Activated CD4-positive, alpha-beta memory T cell treated with anti-CD3 and anti-CD28 coated beads for 36 hours (primary cell): ENCODE measurements at regions not wholly inside any gene's neighbourhood (a gene's known extent, or its start where the extent isn't known, plus 50 kb on each side); places are given as distances from the start of the nearest gene placed in this dataset.
"Not testable (repeated sequence)": the region's sequence is repeated elsewhere in the genome, so short reads cannot be mapped to it uniquely, and the experiment has no call there.

Source experiments
- CTCF ChIA-PET: fragments of 350-600 bp; sonication (Branson Sonifier 250); formaldehyde crosslinking; loops from one replicate; lab custom pipeline; 2021; ENCODE audit warnings: antibody characterized with exemption, inconsistent platforms; lab: Charles Lee
- POLR2A ChIA-PET: fragments of 350-600 bp; sonication (Branson Sonifier 250); formaldehyde crosslinking; loops from one replicate; lab custom pipeline; 2021; ENCODE audit warnings: antibody characterized with exemption; lab: Charles Lee
- DNase-seq: peaks from one replicate; pipeline ENCODE4 v3.0.0-alpha.2; 2020
- H3K27ac Mint-ChIP-seq: one replicate; pipeline ENCODE4 v1.8.0; 2021; ENCODE audit warnings: mixed read lengths
- H3K27me3 Mint-ChIP-seq: one replicate; pipeline ENCODE4 v1.8.0; 2021; ENCODE audit warnings: mixed read lengths
- H3K36me3 Mint-ChIP-seq: one replicate; pipeline ENCODE4 v1.8.0; 2021; ENCODE audit warnings: mixed read lengths
- H3K4me1 Mint-ChIP-seq: one replicate; pipeline ENCODE4 v1.8.0; 2021; ENCODE audit warnings: low read depth, mixed read lengths
- H3K4me3 Mint-ChIP-seq: one replicate; pipeline ENCODE4 v1.8.0; 2021; ENCODE audit warnings: mild to moderate bottlenecking, mixed read lengths
- H3K9me3 Mint-ChIP-seq: one replicate; pipeline ENCODE4 v1.8.0; 2021; ENCODE audit warnings: mixed read lengths
- intact Hi-C: fragments of 100-400 bp; cut with micrococcal nuclease; formaldehyde crosslinking; loops from one replicate; pipeline ENCODE4 v1.15.1; 2023

DNA sequence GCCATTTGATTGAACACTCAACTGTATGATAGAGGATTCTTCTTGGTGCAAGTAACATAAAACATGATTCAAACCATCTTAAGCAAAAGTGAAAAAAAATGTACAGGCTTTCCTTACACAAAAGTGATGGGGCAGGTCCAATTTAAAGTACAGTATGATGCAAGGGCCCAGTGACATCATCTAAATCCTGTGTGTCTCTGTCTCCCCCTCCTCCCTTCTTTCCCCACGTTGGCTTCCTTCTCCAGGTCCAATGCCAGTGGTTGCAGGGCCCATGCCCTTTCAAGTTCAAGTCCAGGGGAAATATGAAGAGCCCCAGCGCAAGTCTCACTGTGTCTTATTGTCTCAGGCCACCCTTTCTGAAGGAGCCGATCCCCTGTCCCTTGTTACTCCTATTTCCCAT lies 332.3 kb downstream of the SHQ1 start:
- ChIA-PET CTCF (no interaction called here), POLR2A (interaction anchor here (0.5 kb wide), 1 partner anchor 17 kb away, joined by 3 read pairs; no protein-coding TSS in a partner anchor)
- H3K4me3 Mint-ChIP-seq = no peak overlapping the region
- H3K36me3 Mint-ChIP-seq = no peaks in the 10 kb centered on the region
- H3K9me3 Mint-ChIP-seq = no peaks in the 10 kb centered on the region
- no peaks in the 10 kb centered on the region for H3K27me3 Mint-ChIP-seq
- DNase-seq = no peak
- H3K27ac Mint-ChIP-seq = no peak overlapping the region
- peaks cover 14% of the 10 kb centered on the region for H3K4me1 Mint-ChIP-seq
- intact Hi-C loops = no loop called here

DNA sequence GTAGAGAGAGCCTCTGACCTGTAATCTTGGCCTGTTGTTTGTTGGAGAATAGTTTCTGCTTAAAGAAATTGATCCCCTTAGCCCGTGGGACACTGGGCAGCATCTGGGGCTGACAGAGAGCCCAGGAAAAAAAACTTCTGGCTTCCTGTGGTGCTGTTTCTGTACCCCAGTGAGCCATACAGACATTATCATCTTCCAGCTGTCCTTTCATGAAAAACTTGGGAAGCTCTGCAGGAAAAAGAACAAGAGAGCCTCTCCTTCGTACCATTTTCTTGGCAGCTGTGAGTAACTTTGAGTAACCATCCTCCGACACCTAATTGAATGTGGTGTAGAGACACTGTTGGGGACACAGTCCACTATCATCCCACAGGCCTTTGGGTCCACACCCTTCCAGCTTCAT lies 333.0 kb downstream of the SHQ1 start:
- H3K4me3 Mint-ChIP-seq = no peak overlapping the region
- POLR2A ChIA-PET = no interaction called here

DNA sequence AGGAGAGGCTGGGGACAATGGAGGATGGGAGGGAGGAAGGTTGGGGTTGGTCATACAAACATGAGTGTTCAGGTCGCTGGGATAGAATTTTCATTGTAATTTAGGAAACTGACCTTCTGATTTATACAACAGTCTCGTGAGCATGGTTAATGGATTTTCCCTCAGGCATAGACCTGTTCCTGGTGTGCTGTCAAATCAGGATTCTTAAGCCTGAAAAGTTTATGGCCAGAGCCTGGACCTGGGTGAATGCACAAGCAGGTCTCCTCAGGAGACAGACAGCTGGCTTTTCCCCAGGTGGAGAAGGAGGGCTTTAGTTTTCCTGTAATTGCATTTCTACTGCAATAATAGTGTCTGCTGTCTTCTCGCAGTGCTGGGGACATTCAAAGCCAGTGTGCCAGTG lies 338.0 kb downstream of the SHQ1 start:
- Mint-ChIP-seq H3K9me3 (no peaks in the 10 kb centered on the region), H3K36me3 (no peaks in the 10 kb centered on the region), H3K4me3 (no peak overlapping the region), H3K4me1 (peaks cover 15% of the 10 kb centered on the region), H3K27ac (no peak overlapping the region), H3K27me3 (no peaks in the 10 kb centered on the region)
- no peak for DNase-seq
- intact Hi-C loops = no loop called here
- POLR2A ChIA-PET = no interaction called here
- CTCF ChIA-PET = no interaction called here

More for the DNA sequence above, 333.0 kb downstream of the SHQ1 start:
- CTCF ChIA-PET = no interaction called here
- Mint-ChIP-seq H3K36me3 (no peaks in the 10 kb centered on the region), H3K4me1 (peaks cover 7% of the 10 kb centered on the region), H3K9me3 (no peaks in the 10 kb centered on the region), H3K27ac (no peak overlapping the region), H3K27me3 (no peaks in the 10 kb centered on the region)
- DNase-seq = no peak
- intact Hi-C loops = no loop called here

DNA sequence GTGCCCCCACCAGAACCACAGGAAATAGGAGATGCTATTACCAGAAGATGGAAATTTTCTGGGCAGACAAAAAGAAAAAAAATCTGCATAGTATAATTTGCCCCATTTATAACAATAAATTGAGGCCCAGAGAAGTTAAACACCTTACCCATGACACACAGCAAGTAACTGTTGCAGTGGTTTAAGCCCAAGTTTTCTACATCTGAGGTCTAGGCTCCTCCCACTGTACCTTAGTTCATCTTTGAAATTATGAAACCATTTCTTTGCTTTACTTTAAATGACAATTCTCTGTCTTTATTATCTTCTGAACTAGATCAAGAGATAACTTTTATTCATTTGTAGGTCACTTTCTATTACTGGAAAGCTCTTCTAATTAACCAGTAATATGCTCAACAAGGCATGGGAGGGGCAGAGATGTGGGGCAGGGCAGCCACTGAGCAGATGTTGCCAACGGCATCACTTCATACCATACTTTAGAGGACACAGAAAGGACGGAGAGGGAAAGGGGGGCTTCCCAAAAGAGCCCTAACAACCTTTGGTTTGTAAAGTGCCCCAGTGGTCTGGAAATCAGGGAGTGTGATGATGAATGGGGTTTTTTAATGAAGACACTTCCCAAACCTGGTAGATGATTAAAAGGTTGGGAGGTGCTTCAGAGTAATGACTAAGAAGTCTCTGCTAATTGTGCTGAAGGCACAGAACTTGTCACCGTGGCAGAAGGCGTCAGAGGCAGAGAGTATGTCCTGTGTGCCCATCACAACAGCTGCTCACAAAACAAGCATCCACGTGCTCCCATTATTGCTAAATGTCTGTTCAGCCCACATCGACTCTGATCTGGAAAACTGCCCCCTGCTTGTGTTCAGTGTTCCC lies 342.5 kb downstream of the SHQ1 start:
- no peaks in the 10 kb centered on the region for H3K36me3 Mint-ChIP-seq
- no peaks in the 10 kb centered on the region for H3K27me3 Mint-ChIP-seq
- ChIA-PET CTCF (no interaction called here), POLR2A (no interaction called here)
- H3K9me3 Mint-ChIP-seq = no peaks in the 10 kb centered on the region
- DNase-seq = peak; percentile 40
- H3K4me1 Mint-ChIP-seq = peaks cover 19% of the 10 kb centered on the region
- H3K4me3 Mint-ChIP-seq = no peak overlapping the region
- intact Hi-C loops = no loop called here
- peak overlapping the region; percentile 7 for H3K27ac Mint-ChIP-seq

DNA sequence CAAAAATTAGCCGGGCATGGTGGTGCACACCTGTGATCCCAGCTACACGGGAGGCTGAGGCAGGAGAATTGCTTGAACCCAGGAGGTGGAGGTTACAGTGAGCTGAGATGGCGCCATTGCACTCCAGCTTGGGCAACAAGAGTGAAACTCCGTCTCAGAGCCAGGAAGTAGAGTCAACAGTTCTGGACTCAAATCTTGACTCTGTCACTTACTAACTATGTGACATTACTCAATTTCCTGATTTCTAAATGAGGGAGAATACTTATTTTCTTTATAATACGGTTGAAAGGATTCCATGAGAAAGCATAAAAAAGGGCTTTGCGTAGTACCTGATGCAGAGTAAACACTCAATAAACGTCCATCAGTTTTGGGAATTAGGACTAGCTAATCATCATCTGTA lies 350.7 kb downstream of the SHQ1 start:
- intact Hi-C loops, H3K27ac Mint-ChIP-seq, H3K9me3 Mint-ChIP-seq, H3K36me3 Mint-ChIP-seq, H3K27me3 Mint-ChIP-seq, H3K4me3 Mint-ChIP-seq, DNase-seq: not testable (repeated sequence)
- CTCF ChIA-PET = interaction anchor here (1.3 kb wide), 1 partner anchor 11 kb away, joined by 3 read pairs; no protein-coding TSS in a partner anchor
- peaks cover 14% of the 10 kb centered on the region for H3K4me1 Mint-ChIP-seq
- POLR2A ChIA-PET = interaction anchor here (2.1 kb wide), 1 partner anchor 10 kb away, joined by 6 read pairs; no protein-coding TSS in a partner anchor

DNA sequence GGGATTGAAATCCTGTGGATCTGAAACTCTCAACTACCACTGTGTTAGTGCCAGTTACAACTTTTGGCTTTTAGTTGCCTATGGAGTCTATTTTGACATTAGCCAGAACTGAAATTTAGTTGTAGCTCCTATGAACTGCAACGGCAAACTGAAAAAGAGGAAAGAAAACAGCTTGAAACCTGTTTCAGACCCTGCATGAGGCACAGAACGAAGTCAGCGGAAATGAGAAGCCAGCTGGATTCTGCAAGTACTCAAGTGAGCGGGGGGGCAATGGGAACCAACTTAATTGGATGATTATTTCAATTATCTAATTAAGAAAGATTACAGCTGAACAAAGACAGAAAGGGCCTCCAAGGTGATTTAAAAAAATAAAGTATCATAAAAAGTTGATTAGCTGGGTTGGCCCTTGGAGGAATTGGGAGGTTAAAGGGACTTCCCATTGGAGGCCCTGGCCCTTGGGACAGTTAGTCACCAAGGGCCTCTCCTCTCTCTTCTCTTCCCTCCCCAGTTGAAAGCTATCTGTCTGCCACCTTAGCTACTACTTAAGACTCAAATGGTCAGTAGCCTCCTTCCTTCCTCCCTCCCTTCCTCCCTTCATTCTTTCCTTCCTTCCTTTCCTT lies 352.1 kb downstream of the SHQ1 start:
- POLR2A ChIA-PET = interaction anchor here (2.1 kb wide), 1 partner anchor 9 kb away, joined by 6 read pairs; no protein-coding TSS in a partner anchor
- Mint-ChIP-seq H3K27ac (peak overlapping the region; percentile 19), H3K4me1 (peaks cover 14% of the 10 kb centered on the region), H3K4me3 (no peak overlapping the region), H3K36me3 (no peaks in the 10 kb centered on the region), H3K27me3 (peaks cover 3% of the 10 kb centered on the region), H3K9me3 (peaks cover 7% of the 10 kb centered on the region)
- no peak for DNase-seq
- intact Hi-C loops = no loop called here
- CTCF ChIA-PET = interaction anchor here (0.8 kb wide), 1 partner anchor 121 kb away, joined by 3 read pairs; no protein-coding TSS in a partner anchor

DNA sequence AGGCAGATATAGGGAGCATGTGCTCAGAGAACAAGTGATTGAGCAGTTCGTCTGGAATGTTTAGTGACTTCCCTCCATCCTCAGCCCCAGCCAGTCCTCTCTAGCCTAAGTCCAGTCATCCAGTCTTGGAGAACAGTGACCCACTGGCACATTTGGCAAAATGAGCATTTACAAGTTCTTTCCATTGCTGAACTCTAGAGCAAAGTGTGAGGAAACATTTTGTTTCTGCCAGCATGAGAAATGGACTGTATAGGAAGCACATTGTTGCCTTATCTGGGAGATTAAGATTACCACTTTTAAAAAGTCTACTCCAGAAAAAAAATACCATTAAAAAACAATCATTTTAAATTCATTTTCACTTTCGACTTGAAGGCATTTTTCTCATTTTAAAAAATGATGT lies 353.6 kb downstream of the SHQ1 start:
- CTCF ChIA-PET = no interaction called here
- peaks cover 12% of the 10 kb centered on the region for H3K4me1 Mint-ChIP-seq
- no peaks in the 10 kb centered on the region for H3K36me3 Mint-ChIP-seq
- intact Hi-C loops = no loop called here
- no peak overlapping the region for H3K27ac Mint-ChIP-seq
- peaks cover 7% of the 10 kb centered on the region for H3K9me3 Mint-ChIP-seq
- no peak for DNase-seq
- H3K27me3 Mint-ChIP-seq = peaks cover 3% of the 10 kb centered on the region
- POLR2A ChIA-PET = no interaction called here
- no peak overlapping the region for H3K4me3 Mint-ChIP-seq

DNA sequence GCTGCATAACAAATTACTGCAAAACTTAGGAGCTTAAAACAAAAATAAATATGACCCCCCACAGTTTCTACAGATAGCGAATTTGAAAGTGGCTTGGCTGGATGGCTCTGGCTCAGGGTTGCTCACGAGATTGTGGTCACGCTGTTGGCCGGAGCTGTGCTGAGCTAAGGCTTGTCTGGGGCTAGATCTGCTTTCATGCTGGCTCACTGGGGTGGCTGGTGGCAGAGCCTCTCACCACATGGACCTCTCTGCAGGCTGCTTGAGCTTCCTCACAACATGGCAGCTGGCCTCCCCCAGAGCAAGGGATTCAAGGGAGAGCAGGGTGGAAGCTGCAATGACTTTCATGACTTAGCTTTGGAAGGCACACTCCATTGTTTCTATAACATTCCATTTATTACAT lies 354.1 kb downstream of the SHQ1 start:
- Mint-ChIP-seq H3K27ac (no peak overlapping the region), H3K4me1 (peaks cover 11% of the 10 kb centered on the region), H3K9me3 (peaks cover 7% of the 10 kb centered on the region), H3K4me3 (no peak overlapping the region), H3K27me3 (peaks cover 3% of the 10 kb centered on the region), H3K36me3 (no peaks in the 10 kb centered on the region)
- CTCF ChIA-PET = no interaction called here
- POLR2A ChIA-PET = no interaction called here
- DNase-seq = no peak
- intact Hi-C loops = no loop called here

DNA sequence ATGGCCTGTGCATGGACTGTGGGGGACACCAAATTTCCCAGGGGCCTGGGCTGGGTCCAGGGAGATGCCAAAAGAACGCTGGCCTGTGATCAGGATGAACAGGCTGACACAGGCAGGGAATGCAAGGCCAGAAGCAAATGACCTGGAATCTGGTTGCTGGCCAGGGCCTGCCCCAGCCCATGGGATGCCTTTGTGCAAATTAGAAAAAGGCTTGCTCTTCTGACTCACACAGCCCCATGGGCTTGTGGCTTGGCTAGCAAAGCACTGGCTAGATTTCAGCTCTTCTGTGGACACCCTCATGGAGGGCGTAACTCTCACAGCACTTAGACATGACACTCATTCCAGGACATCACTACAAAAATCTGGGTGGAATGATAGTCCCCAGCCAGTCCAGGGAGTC lies 356.0 kb downstream of the SHQ1 start:
- H3K4me3 Mint-ChIP-seq = no peak overlapping the region
- no peak for DNase-seq
- H3K4me1 Mint-ChIP-seq = peaks cover 20% of the 10 kb centered on the region
- no peaks in the 10 kb centered on the region for H3K36me3 Mint-ChIP-seq
- ChIA-PET CTCF (no interaction called here), POLR2A (no interaction called here)
- H3K27ac Mint-ChIP-seq = no peak overlapping the region
- peaks cover 7% of the 10 kb centered on the region for H3K9me3 Mint-ChIP-seq
- intact Hi-C loops = no loop called here
- H3K27me3 Mint-ChIP-seq = peaks cover 3% of the 10 kb centered on the region

DNA sequence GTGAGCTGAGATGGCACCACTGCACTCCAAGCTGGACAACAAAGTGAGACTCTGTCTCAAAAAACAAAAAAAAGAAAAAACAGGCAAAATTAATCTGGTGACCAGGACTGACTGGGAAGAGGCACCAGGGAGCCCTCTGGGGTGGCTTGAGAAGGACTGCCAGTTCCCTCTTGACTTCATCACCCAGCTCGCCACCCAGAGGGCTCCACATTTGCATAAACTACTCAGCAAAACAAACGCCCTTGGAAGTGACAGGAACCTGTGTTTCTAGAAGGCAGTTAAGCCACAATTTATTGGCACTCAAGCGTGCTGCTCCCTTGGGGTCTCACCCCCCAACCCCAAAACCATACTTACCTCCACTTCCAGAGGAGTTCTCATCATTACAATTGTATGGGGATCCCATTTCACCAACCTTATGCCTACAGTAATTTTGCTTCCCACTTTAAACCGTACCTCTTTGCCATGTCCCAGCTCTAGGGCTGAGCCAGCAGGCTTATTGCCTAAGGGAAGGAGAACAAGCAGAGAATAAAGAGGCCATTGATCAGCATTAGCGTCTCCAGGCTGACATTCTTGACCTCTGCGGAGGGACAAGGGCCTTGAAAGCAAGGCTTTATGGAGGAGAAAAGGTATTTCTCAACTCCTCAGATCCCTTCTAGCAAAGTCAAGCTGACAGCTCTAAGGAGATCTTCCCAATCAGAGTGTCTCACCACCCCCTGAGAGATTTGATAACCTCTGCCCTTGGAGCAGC lies 357.4 kb downstream of the SHQ1 start:
- peaks cover 3% of the 10 kb centered on the region for H3K27me3 Mint-ChIP-seq
- H3K9me3 Mint-ChIP-seq = peaks cover 10% of the 10 kb centered on the region
- intact Hi-C loops = no loop called here
- H3K4me3 Mint-ChIP-seq = no peak overlapping the region
- peaks cover 3% of the 10 kb centered on the region for H3K36me3 Mint-ChIP-seq
- CTCF ChIA-PET = no interaction called here
- POLR2A ChIA-PET = no interaction called here
- DNase-seq = no peak
- peaks cover 28% of the 10 kb centered on the region for H3K4me1 Mint-ChIP-seq
- no peak overlapping the region for H3K27ac Mint-ChIP-seq

DNA sequence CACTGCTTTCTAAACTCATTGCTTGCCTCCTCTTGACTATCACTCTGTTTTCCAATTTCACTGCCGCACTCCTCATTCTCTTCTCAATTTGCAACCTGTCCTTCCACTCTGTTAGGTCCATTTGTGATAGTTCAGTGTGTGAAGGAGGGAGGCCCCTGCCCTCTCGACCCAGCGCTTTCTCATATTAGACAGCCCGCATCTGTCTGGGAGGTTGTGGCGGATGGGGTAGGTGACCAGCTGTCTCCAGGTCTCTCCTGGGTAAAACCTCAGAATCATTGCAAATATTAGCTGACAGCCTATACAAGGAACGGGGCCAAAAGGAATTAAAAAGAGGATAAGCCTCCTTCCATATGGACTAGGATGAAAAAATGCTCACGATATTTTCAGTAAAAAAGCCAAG lies 358.3 kb downstream of the SHQ1 start:
- ChIA-PET POLR2A (no interaction called here), CTCF (no interaction called here)
- no peak for DNase-seq
- Mint-ChIP-seq H3K36me3 (peaks cover 12% of the 10 kb centered on the region), H3K4me1 (peaks cover 37% of the 10 kb centered on the region), H3K27me3 (peaks cover 3% of the 10 kb centered on the region), H3K4me3 (no peak overlapping the region), H3K27ac (no peak overlapping the region), H3K9me3 (peaks cover 20% of the 10 kb centered on the region)
- intact Hi-C loops = loop anchor here (10.0 kb wide), 1 partner anchor 615 kb away; no protein-coding TSS in a partner anchor

DNA sequence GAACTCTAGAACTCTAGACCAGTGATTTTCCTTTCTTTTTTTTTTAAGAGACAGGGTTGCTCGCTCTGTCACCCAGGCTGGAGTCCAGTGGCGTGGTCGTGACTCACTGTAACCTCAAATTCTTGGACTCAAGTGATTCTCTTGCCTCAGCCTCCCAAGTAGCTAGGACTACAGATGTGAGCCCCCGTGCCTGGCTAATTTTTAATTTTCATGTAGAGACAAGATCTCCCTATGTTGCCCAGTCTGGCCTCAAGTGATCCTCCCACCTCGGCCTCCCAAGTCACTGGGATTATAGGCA lies 359.6 kb downstream of the SHQ1 start:
- ChIA-PET CTCF (no interaction called here), POLR2A (interaction anchor here (1.6 kb wide), 1 partner anchor 16 kb away, joined by 4 read pairs; no protein-coding TSS in a partner anchor)
- no peak overlapping the region for H3K4me3 Mint-ChIP-seq
- no peaks in the 10 kb centered on the region for H3K27me3 Mint-ChIP-seq
- H3K36me3 Mint-ChIP-seq = peaks cover 16% of the 10 kb centered on the region
- peaks cover 17% of the 10 kb centered on the region for H3K9me3 Mint-ChIP-seq
- DNase-seq = no peak
- H3K27ac Mint-ChIP-seq = peak overlapping the region; percentile 85
- intact Hi-C loops = loop anchor here (10.0 kb wide), 1 partner anchor 614 kb away; no protein-coding TSS in a partner anchor
- H3K4me1 Mint-ChIP-seq = peaks cover 48% of the 10 kb centered on the region
